GM19452 (cell line): ENCODE measurements at regions not wholly inside any gene's neighbourhood (a gene's known extent, or its start where the extent isn't known, plus 50 kb on each side); places are given as distances from the start of the nearest gene placed in this dataset.
"Not testable (repeated sequence)": the region's sequence is repeated elsewhere in the genome, so short reads cannot be mapped to it uniquely, and the experiment has no call there.

Experiments used
- ATAC-seq: cut with Tn5 transposase; IDR thresholded peaks from one replicate; pipeline ENCODE4 v1.9.1; 2021; ENCODE audit not compliant: unreplicated experiment

DNA sequence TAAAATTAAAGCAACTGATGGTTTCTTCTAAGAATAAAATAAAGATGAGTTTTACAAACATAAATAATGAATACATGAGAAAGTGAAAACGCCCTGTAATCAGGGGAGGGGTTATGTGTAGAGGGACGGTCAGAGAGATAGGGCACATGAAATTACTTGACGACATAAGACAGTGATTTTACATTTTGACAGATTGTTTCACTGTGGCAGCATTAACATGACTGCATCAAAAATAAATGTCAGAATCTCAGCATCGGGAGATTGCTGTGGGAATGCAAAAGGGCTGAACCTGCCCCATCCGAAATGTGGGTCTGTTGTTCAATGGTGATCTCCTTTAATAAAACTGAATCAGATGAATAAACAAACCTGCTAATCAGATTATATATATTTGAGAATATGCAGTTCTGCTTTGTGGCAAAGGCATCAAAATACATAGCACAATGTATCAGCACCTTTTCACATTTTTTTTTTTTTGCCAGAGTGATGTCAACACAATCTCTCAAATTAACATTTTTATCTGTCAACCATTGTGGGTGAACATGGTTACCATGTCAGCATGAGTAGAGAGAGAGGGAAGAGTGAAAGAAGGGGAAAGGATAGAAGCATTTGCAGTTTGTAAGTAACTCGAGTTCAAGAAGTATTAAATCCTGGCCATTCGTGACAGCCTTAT lies 177.1 kb upstream of the MAN1A1 start:
- ATAC-seq: no peak

DNA sequence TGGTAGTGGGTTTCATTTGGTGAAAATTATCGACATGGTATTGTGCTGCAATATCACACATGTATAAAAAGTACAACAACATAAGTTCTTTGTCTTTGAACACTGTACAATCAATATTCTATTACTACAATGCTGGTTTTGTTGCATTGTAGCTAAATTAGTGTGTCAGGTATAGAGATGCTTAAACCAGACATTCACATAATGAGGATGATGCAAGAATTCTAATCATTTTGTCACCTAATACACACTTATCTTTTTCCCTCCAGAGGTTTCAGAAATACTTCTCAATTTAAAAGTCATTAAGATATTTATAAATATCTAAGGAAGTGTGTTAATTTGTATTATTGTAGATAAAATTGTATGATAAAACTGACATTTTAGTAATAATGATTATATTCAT lies 174.8 kb upstream of the MAN1A1 start:
- no peak for ATAC-seq

DNA sequence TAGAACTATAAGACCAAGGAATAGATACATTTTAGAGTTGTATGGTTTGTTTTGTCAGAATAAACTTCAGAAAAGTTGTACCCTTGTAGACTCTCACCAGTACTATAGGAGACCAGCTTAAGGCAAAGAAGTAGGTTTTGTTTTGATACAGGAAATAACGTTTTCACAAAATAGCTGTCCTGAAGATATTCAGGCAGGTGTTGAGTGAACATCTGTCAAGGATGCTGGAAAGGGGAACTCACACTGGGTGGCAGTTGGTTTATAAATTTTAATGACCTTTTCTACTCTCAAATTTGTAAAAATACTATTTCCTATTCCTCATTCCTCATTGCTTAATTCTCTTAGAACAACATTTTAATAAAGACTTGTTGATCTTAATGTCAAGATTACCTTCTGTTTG lies 174.0 kb upstream of the MAN1A1 start:
- no peak for ATAC-seq

DNA sequence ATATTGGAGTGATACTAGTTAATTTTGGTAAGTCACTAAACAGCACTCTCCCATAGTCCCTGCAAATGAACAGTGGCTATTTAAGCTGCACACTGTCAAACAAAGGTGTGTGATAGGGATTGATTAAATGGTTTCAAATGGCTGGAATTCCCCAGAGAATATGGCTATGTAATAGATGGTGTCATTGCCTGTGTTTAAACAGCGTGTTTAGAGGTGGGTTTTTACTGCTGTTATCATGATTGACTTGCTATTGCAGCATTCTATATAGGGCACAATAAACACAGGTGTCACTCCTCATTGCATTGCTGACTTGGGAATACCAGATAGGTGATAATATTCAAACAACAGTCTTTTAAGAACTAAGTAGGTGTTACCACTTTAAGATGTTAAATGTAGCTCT lies 171.7 kb upstream of the MAN1A1 start:
- ATAC-seq: no peak

DNA sequence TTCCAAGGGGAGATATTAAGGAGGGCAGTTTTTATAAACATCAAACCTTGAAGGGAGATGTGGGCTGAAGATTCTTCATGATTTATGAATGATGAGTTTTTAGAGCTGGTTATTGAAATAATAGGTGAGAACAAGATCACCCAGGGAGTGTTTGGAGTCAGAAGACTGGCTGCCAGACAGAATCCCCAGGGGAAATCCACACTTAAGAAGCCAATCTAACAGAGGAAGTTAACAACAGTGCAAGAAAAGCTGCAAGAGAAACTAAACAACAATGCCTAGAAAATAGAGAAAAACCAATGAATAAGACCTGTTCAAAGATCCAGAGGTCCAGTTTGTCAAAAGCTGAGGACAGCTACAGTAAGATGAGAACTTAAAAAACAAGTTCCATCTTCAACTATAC lies 167.9 kb upstream of the MAN1A1 start:
- no peak for ATAC-seq

DNA sequence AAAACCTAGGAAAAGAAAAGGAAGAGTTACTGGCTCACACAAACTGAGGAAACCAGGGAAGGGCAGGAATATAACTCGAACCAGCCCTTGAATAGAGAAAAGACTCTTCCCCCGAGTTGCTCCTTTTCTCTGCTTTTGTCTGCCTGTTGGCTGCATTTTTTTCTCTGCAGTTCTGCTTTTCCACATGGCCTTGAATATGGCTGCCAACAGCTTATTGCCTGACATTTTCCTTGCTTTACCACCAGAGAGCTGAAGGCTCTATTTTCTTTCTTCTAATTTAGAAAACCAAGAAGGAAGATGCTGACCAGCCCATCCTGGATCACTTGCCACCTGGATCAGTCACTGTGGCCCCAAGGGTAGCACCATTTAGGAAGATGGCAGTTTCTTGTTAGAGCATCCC lies 164.8 kb upstream of the MAN1A1 start:
- no peak for ATAC-seq

DNA sequence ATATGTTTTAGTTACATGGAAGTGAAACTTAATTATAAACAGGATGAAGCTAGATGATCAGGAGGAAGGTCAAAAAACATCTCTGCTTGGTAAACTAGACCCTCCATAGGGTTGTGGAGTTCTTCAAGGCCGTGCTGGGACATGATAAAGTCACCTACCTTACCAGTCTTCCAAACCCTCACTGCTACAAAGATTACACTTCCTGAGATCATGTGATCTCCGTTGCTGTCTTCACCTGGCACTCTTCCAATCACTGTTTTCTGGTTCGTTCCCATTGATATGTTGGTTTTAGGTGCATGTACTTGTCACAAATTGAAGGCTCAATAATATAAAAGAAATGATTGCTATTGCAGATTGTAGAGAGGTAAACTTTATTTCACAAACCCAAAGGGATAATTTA lies 161.5 kb upstream of the MAN1A1 start:
- ATAC-seq: no peak

DNA sequence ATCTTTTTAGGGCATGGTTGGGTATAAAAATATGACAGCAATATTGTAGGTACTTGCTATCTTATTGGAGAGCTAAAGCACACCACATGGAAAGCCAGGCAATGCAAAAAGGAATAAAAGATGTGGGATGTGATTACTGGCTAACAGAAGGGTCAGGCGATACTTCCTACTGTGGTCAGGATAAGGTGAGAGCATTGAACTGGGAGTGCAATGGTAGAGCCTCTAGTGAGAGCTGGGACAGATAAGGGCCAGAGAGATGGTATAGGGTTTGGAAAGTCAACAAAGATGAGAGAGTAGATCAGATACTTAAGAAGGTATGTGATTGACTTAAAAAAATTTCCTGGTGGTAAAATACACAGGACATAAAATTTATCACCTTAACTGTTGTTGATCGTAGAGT lies 160.7 kb upstream of the MAN1A1 start:
- no peak for ATAC-seq

DNA sequence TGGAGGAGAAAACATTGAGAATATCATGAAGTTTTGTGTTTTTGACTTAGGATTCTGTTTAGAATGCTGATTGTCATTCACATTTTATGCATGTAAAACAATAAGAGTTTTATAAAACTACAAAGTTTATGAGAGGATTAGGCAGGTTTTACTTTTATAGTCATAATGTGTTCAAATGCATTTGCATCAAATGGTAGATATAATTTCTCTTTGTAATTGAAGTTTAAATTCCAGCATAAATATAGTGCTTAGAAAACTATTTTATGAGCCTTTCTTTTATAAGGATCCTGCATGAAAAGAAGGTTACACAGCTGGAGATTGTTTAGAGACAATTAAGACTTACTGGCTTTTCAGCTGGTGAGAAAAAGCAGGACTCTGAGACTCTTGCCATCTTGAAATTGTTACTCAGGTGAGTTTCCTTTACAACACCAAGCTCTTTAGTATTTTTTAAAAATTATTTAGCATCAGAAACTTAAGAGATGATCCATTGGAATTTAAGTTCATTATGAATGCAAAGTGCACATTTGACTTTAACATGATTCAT lies 157.1 kb upstream of the MAN1A1 start:
- no peak for ATAC-seq

DNA sequence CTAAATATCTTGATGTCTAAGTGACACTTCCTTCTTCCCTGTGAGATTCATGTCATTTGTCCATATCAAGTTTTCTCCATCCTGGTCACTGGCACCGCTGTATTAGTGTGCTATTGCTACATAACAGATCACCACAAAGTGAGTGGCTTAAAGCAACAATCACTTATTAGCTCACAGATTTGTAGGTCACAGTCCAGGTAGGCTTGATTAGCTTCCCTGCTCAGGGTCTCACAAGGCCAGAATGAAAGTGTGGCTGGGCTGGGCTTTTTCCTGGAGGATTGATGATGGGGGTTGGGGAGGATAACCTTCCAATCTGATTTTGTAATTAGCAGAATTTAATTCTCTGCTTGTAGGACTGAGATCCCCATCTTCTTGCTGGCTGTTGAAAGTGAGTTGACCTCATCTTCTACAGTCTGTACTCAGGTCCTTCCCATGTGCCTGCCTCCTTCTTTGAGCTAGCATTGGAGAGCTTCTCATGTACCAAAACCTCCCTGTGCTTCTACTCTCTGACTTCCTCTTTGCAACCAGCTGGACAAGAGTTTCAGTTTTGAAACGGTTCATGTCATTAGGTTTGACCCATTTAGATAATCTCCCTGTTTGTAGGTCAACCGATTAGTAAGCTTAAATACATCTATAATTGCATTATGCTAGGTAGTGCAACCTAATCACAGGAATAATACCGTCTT lies 152.4 kb upstream of the MAN1A1 start:
- ATAC-seq: peak; percentile 88

DNA sequence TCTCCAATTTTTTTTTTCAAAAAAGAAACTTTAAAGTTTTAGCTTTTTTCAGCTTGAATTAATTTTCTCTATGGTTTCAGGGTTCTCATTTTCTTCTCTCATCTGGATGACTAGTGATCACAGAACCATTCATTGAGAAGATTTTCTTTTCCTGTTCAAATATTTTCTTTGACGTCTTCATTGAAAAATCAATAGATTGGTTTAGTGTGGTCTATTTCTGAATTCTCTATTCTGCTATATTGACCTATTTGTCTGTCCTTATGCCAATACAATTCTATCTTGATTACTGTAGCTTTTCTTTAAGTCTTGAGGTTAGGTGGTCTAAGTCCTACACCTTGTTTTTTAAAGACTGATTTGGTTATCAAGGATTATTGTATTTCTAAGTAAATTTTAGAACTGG lies 150.2 kb upstream of the MAN1A1 start:
- ATAC-seq: no peak

DNA sequence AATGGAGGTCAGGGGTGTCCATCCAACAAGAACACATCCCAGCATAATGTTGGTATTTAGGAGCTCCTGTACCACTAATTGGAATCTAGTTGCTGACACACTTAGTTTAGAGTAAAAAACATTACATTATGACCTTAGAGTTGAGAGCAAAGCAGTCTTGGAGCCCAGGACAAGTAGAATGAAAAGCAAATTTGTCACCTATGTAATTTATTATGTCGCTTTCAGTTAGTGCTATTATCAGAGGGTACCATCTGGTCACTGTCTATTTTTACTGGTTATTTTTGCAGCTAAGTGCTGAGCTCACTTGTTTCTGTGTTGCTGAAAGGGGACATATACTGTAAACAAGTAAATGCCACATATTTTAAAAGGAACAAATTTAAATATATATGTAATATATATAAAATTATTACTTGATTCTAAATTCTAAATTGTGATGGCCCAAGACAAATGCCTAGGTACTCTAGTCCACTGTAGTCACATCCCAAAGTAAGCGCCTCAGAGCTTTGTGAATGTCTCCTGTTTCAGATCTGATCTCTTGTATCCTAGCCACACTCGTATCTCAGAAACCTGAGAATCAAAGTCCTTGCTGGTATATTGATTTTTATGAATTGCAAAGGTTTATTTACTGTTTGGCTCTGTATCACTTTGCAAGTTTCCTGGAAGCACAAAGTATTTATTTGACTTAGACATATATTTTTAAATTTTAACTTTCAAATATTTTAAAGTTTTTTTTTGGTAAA lies 148.6 kb upstream of the MAN1A1 start:
- ATAC-seq: no peak

DNA sequence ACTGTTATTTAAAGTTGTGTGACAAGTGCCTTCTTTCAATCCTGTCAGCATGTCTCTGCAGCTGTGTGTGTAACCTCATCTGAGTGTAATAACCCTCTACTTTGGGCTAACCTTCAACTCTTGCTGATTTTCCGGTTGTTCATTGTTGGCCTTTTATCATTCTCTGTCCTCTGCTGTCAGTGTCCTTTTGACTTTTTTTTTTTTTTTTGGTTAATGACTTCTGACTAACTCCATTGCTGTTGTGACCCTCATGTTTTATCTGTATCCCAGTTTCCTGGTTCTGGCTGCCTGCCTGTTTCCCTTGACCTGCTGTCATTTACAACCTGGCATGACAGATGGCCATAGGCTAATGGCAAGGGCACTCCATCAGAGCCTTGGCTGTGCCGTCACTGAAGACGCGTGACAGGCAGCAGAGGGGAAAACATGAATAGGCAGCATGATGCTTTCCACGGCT lies 145.7 kb upstream of the MAN1A1 start:
- ATAC-seq: no peak

DNA sequence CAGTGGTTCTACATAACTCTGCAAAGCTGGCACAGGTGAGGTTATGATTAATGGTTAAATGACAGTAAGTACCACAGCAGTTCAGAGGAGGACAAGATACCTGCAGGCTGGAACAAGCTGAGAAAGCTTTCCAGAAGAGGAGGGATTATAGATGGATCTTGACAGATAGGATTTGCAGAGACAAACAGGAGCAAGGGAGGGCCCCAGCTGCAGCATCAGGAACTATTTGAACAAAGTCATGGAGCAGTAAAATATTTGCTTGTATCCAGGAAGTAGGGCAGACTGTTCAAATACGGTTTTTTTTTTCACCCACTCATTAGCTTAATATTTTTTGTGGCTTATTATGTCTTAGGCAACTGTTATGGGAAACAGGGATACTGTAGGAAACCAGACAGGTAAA lies 144.4 kb upstream of the MAN1A1 start:
- no peak for ATAC-seq

DNA sequence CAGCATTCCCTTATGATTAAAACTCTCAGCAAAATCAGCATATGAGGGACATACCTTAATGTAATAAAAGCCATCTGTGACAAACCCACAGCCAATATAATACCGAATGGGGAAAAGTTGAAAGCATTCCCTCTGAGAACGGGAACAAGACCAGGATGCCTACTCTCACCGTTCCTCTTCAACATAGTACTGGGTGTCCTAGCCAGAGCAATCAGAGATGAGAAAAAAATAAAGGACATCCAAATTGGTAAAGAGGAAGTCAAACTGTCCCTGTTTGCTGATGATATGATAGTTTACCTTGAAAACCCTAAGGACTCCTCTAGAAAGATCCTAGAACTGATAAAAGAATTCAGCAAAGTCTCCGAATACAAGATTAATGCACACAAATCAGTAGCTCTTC lies 141.6 kb upstream of the MAN1A1 start:
- ATAC-seq: not testable (repeated sequence)

DNA sequence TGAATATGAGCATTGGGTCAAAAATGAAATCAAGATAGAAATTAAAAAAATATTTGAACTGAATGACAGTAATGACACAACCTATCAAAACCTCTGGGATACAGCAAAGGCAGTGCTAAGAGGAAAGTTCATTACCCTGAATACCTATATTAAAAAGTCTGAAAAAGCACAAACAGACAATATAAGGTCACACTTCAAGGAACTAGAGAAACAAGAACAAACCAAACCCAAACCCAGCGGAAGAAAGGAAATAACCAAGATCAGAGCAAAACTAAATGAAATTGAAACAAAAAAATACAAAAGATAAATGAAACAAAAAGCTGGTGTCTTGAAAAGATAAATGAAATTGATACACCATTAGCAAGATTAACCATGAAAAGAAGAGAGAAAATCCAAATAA lies 140.5 kb upstream of the MAN1A1 start:
- ATAC-seq: not testable (repeated sequence)

DNA sequence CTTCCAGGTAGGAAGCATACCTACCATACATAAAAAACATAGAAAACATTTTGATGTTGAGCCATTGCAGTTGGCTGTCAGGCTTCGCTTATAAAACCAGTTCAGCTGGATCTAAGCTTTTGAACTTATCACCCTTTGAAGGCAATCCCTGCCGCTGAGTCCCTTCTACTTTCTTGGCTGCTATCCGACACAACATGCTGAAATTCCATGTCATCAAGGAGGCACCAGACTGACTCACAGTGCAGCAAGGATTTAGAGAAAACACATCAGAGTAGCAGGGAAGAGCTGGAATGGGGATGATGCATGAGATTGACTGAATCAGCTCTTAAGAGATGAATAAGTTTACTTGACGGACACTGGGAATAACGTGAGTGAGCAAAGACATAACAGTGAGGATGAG lies 135.0 kb upstream of the MAN1A1 start:
- no peak for ATAC-seq

DNA sequence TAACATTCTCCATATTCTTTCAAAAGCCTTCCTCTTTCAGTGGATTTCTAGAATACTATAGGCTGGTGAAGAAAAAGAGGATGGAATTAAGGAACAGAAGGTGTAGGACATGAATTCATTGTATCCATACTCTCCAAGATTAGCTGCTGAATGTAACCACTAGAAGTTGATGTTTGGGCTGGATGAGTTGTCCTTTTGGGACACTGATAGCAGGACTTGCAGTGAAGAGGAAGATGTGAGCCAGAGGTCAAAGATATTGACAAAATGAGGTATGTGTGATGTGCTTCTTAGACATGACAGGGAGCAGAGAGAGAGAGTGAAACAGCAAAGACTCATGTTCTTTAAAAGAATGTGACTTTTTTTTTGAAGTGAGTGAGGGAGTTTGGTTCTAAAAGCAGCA lies 134.3 kb upstream of the MAN1A1 start:
- no peak for ATAC-seq

DNA sequence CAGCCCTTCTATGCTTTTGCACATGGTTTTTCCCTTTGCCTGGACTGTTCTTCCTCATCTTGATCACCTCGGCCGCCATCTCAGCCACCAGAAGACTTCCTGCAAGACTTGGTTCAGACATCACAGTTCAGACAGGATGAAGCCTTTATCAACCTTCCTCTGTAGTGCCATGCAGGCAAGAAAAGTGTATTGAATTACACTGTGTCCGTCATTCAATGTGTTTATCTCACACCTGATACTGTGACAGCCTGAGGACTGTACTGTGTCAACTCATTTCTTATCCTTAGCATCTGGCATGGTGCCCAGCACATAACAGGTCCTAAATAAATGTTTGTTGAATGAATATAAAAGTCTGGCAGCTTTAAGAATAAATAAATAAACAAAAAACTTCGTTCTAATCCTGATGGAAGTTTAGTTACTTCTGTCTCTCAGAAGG lies 133.3 kb upstream of the MAN1A1 start:
- ATAC-seq: no peak

DNA sequence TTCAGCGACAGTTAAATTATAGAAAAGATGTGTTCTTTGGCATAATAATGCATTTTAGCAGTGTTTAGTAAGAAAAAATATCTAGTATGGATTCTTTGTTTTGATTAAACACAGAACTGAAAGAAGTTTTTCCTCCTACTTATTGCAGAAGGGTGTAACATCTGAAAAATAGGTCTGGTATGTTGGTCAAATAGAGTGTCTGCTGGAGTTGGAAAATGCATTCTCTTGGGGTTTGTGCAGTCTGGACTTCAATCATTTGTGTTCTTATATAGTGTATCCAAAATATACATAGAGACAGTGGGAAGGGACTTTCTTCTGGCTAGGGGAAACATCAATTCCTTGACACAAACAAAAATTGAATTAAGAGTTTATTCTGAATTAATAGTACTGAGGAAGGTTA lies 132.4 kb upstream of the MAN1A1 start:
- ATAC-seq: no peak

DNA sequence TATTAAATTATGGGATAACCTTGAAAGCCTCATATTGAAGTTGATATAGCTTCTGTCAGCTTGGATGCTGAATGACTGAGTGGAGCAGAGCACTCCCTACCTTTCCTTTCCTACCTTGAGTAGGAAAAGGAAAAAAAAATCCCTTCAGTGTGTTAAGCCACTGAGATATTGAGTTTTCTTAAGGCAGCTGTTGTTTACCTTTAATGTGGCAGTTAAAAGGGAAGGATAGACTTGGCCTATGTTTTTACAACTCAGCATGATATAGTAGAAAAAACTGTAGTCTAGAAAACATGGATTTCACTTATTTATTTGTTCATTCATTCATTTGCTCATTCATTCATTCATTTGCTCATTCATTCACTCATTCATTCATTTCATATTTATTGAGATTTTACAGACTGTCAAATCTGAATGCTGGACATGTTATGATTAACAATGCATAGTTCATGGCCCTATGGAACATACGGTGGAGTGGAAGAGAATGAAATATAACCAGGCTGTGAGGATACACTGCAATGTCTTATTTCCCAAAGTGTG lies 131.5 kb upstream of the MAN1A1 start:
- ATAC-seq: no peak
